ENCODE measurements at regions not wholly inside any gene's neighbourhood (a gene's known extent, or its start where the extent isn't known, plus 50 kb on each side); places are given as distances from the start of the nearest gene placed in this dataset.
A peak's percentile ranks its signal among the peaks of the same experiment; 100 is the strongest.

GRCh38 chr7:46421441-46422230, 500.6 kb upstream of the IGFBP3 start (continued):
- TF ChIP-seq CREB1 (CRISPR knock-in tag; IDR thresholded peaks at IDR 0.05; ENCODE audit: low read depth), result no peak
- TF ChIP-seq ETS1 (IDR thresholded peaks at IDR 0.05), result no peak
- no peak for TF ChIP-seq ZNF114 (CRISPR knock-in tag; IDR thresholded peaks at IDR 0.05)
- no peak for TF ChIP-seq ZNF462 (CRISPR knock-in tag; IDR thresholded peaks at IDR 0.05)

- Histone ChIP-seq H3K9me2 (ENCODE audit: insufficient read depth) (0 out of 2 replicates have a peak, but pooled peaks cover 5% of the 10 kb centered on the region), H3K27ac (ENCODE audit: low read depth) (no peak overlapping the region), H3K36me3 (ENCODE audit: insufficient read depth) (no peaks in the 10 kb centered on the region), H3F3A (replicated peaks; ENCODE audit: low read depth) (no peaks in the 10 kb centered on the region), H3K4me1 (ENCODE audit: insufficient read depth) (no peaks in the 10 kb centered on the region), H3K27me3 (ENCODE audit: insufficient read depth) (no peaks in the 10 kb centered on the region), H4K20me1 (replicated peaks; ENCODE audit: insufficient read depth) (no peaks in the 10 kb centered on the region), H3K79me2 (replicated peaks; ENCODE audit: insufficient read depth) (no peaks in the 10 kb centered on the region), H2AFZ (peak overlapping the region; percentile 63; the same call in 1 of the 2 replicates), H3K4me2 (no peak overlapping the region), H3K4me3 (no peak overlapping the region)
- Mint-ChIP-seq H3K9me3 (no peaks in the 10 kb centered on the region), H3K36me3 (ENCODE audit: low read depth) (no peaks in the 10 kb centered on the region), H3K27me3 (ENCODE audit: insufficient read depth, low read depth, poor library complexity) (peaks cover 2% of the 10 kb centered on the region), H3K4me1 (peaks cover 2% of the 10 kb centered on the region; the same call in 1 of the 3 replicates), H3K4me3 (no peak overlapping the region), H3K27ac (no peak overlapping the region)
- DNase-seq (ENCODE audit: low spot score) (no peak), ATAC-seq (no peak)
- TF ChIP-seq JUNB (IDR thresholded peaks at IDR 0.05; ENCODE audit: unreplicated experiment) (no peak), ZNF331 (CRISPR knock-in tag; IDR thresholded peaks at IDR 0.05; ENCODE audit: low read depth) (no peak), ZNF114 (CRISPR knock-in tag; IDR thresholded peaks at IDR 0.05) (no peak), REST (IDR thresholded peaks at IDR 0.05; ENCODE audit: unreplicated experiment) (no peak), NANOG (IDR thresholded peaks at IDR 0.05; ENCODE audit: borderline replicate concordance) (no peak), EZH2 (IDR thresholded peaks at IDR 0.05; ENCODE audit: low read depth, unreplicated experiment) (no peak), POLR2AphosphoS5 (IDR thresholded peaks at IDR 0.05; ENCODE audit: low read depth) (no peak)
Observed at GRCh38 chr7:46414946-46415345, 493.9 kb upstream of the IGFBP3 start.
